ENCODE measurements at regions not wholly inside any gene's neighbourhood (a gene's known extent, or its start where the extent isn't known, plus 50 kb on each side); places are given as distances from the start of the nearest gene placed in this dataset.
"Not testable (repeated sequence)": the region's sequence is repeated elsewhere in the genome, so short reads cannot be mapped to it uniquely, and the experiment has no call there.

GRCh38 chr10:71011141-71011540, 122.8 kb upstream of the PCBD1 start:
- TF ChIP-seq CTCF (IDR thresholded peaks at IDR 0.05; ENCODE audit: unreplicated experiment): no peak
- Mint-ChIP-seq H3K36me3 (ENCODE audit: low read depth, unreplicated experiment) (peaks cover 4% of the 10 kb centered on the region), H3K27me3 (ENCODE audit: unreplicated experiment) (peaks cover 7% of the 10 kb centered on the region), H3K9me3 (ENCODE audit: unreplicated experiment) (no peaks in the 10 kb centered on the region), H3K4me1 (ENCODE audit: unreplicated experiment) (peaks cover 5% of the 10 kb centered on the region), H3K27ac (ENCODE audit: unreplicated experiment) (no peak overlapping the region), H3K4me3 (ENCODE audit: unreplicated experiment) (no peak overlapping the region)
- DNase-seq (ENCODE audit: low spot score): no peak

GRCh38 chr10:71014021-71014805, 125.8 kb upstream of the PCBD1 start:
- DNase-seq (ENCODE audit: low spot score): no peak
- no peaks in the 10 kb centered on the region for H3K9me3 Mint-ChIP-seq (ENCODE audit: unreplicated experiment)
- H3K36me3 Mint-ChIP-seq (ENCODE audit: low read depth, unreplicated experiment): no peaks in the 10 kb centered on the region
- H3K27ac Mint-ChIP-seq (ENCODE audit: unreplicated experiment): no peak overlapping the region
- peaks cover 3% of the 10 kb centered on the region for H3K27me3 Mint-ChIP-seq (ENCODE audit: unreplicated experiment)
- peaks cover 5% of the 10 kb centered on the region for H3K4me1 Mint-ChIP-seq (ENCODE audit: unreplicated experiment)
- no peak for TF ChIP-seq CTCF (IDR thresholded peaks at IDR 0.05; ENCODE audit: unreplicated experiment)
- no peak overlapping the region for H3K4me3 Mint-ChIP-seq (ENCODE audit: unreplicated experiment)

GRCh38 chr10:71015674-71016073, 127.3 kb upstream of the PCBD1 start:
- TF ChIP-seq CTCF (IDR thresholded peaks at IDR 0.05; ENCODE audit: unreplicated experiment): no peak

GRCh38 chr10:71020061-71020460, 131.7 kb upstream of the PCBD1 start:
- not testable (repeated sequence) for H3K27me3 Mint-ChIP-seq (ENCODE audit: unreplicated experiment); H3K27ac Mint-ChIP-seq (ENCODE audit: unreplicated experiment); H3K9me3 Mint-ChIP-seq (ENCODE audit: unreplicated experiment); H3K4me1 Mint-ChIP-seq (ENCODE audit: unreplicated experiment); DNase-seq (ENCODE audit: low spot score); H3K36me3 Mint-ChIP-seq (ENCODE audit: low read depth, unreplicated experiment); H3K4me3 Mint-ChIP-seq (ENCODE audit: unreplicated experiment)

More at GRCh38 chr10:71015674-71016073, 127.3 kb upstream of the PCBD1 start:
- Mint-ChIP-seq H3K36me3 (ENCODE audit: low read depth, unreplicated experiment) (no peaks in the 10 kb centered on the region), H3K27me3 (ENCODE audit: unreplicated experiment) (no peaks in the 10 kb centered on the region), H3K27ac (ENCODE audit: unreplicated experiment) (no peak overlapping the region), H3K4me1 (ENCODE audit: unreplicated experiment) (peaks cover 5% of the 10 kb centered on the region), H3K4me3 (ENCODE audit: unreplicated experiment) (no peak overlapping the region), H3K9me3 (ENCODE audit: unreplicated experiment) (no peaks in the 10 kb centered on the region)
- DNase-seq (ENCODE audit: low spot score): no peak

GRCh38 chr10:71021402-71021801, 133.0 kb upstream of the PCBD1 start:
- no peak for DNase-seq (ENCODE audit: low spot score)
- peaks cover 5% of the 10 kb centered on the region for H3K27me3 Mint-ChIP-seq (ENCODE audit: unreplicated experiment)
- H3K36me3 Mint-ChIP-seq (ENCODE audit: low read depth, unreplicated experiment): no peaks in the 10 kb centered on the region
- H3K4me1 Mint-ChIP-seq (ENCODE audit: unreplicated experiment): no peaks in the 10 kb centered on the region
- no peak overlapping the region for H3K4me3 Mint-ChIP-seq (ENCODE audit: unreplicated experiment)
- no peaks in the 10 kb centered on the region for H3K9me3 Mint-ChIP-seq (ENCODE audit: unreplicated experiment)
- TF ChIP-seq CTCF (IDR thresholded peaks at IDR 0.05; ENCODE audit: unreplicated experiment): no peak
- no peak overlapping the region for H3K27ac Mint-ChIP-seq (ENCODE audit: unreplicated experiment)
